ENCODE measurements at regions not wholly inside any gene's neighbourhood (a gene's known extent, or its start where the extent isn't known, plus 50 kb on each side); places are given as distances from the start of the nearest gene placed in this dataset.

DNA sequence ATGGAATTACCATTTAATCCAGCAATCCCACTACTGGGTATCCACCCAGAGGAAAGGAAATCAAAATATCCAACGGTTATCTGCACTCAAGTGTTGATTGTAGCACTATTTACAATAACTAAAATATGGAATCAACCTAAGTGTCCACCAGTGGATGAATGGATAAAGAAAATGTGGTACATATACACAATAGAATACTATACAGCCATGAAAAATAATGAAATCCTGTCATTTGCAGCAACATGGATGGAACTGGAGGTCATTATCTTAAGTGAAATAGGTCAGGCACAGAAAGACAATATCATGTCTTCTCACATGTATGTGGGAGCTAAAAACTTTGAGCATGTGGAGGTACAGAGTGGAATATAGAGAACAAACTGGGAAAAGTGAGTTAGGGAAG, 92.9 kb upstream of the ARHGEF7 start:
- H3K9me1 ChIP-seq (replicated peaks; ENCODE audit: control insufficient read depth, extremely low read depth, insufficient read depth, low read length): no peaks in the 10 kb centered on the region
- H3K4me1 ChIP-seq (ENCODE audit: control insufficient read depth, extremely low read depth, insufficient read depth, low read length): no peaks in the 10 kb centered on the region
- H3K9ac ChIP-seq (replicated peaks; ENCODE audit: extremely low read depth, insufficient read depth, low read length): no peak overlapping the region
- no peak for DNase-seq (ENCODE audit: low read depth, low spot score)
- no TSS peak for BruUV-seq (replicated peaks)
- no peaks in the 10 kb centered on the region for H3K9me3 ChIP-seq (replicated peaks; ENCODE audit: control insufficient read depth, insufficient read depth, low read length)
- dilution Hi-C loops (cut with MboI; ENCODE audit: extremely low pct_ligation_motif_present, low sequenced_read_pairs): no loop called here
- H3K27me3 ChIP-seq (ENCODE audit: control insufficient read depth in 2 of 2, insufficient read depth in 2 of 2, low read length in 2 of 2): no peaks in the 10 kb centered on the region
- intact Hi-C loops (cut with micrococcal nuclease): no loop called here
- no peak for FAIRE-seq
- no peak overlapping the region for H3K4me3 ChIP-seq (replicated peaks in 1 of 3; ENCODE audit: insufficient read depth in 1 of 3, low read depth in 1 of 3, low read length in 3 of 3)
- ChIA-PET CTCF (interaction anchor here (1.5 kb wide), 1 partner anchor 10 kb away, joined by 4 read pairs; no protein-coding TSS in a partner anchor), POLR2A (no interaction called here)
- H3K27ac ChIP-seq (ENCODE audit: insufficient read depth, low read depth, low read length): no peak overlapping the region
- no peak overlapping the region for H2AFZ ChIP-seq (ENCODE audit: low read depth, low read length)
- H4K20me1 ChIP-seq (replicated peaks; ENCODE audit: control insufficient read depth, extremely low read depth, insufficient read depth, low read length): no peaks in the 10 kb centered on the region
- TF ChIP-seq MAX (IDR thresholded peaks at IDR 0.05; ENCODE audit: insufficient read depth, insufficient read length): no peak
- TF ChIP-seq JUN (IDR thresholded peaks at IDR 0.05; ENCODE audit: borderline replicate concordance, insufficient read depth, insufficient read length, low read depth): no peak
- TF ChIP-seq MYC (IDR thresholded peaks at IDR 0.05; ENCODE audit: low read depth, low read length): no peak
- TF ChIP-seq POLR2A (IDR thresholded peaks at IDR 0.05; ENCODE audit: low read depth, low read length): no peak
- TF ChIP-seq POLR2AphosphoS5 (IDR thresholded peaks at IDR 0.05; ENCODE audit: insufficient read depth, low read depth, low read length): no peak
- H3K79me2 ChIP-seq (ENCODE audit: control insufficient read depth, insufficient read depth, low read length): no peaks in the 10 kb centered on the region
- no peaks in the 10 kb centered on the region for H3K36me3 ChIP-seq (ENCODE audit: control insufficient read depth in 2 of 2, extremely low read depth in 1 of 2, insufficient read depth in 2 of 2, low read length in 2 of 2)
- no peak overlapping the region for H3K4me2 ChIP-seq (ENCODE audit: insufficient read depth, low read length)

GRCh38 chr13:111021270-111021669, 93.8 kb upstream of the ARHGEF7 start:
- ChIA-PET POLR2A (no interaction called here), CTCF (no interaction called here)
- peaks cover 0 to 2% of the 10 kb centered on the region in 2 experiments for H3K27me3 ChIP-seq (ENCODE audit: control insufficient read depth in 2 of 2, insufficient read depth in 2 of 2, low read length in 2 of 2)
- no peak overlapping the region for H3K4me2 ChIP-seq (ENCODE audit: insufficient read depth, low read length)
- no peak overlapping the region for H3K9ac ChIP-seq (replicated peaks; ENCODE audit: extremely low read depth, insufficient read depth, low read length)
- TF ChIP-seq JUN (IDR thresholded peaks at IDR 0.05; ENCODE audit: borderline replicate concordance, insufficient read depth, insufficient read length, low read depth) (no peak), POLR2A (IDR thresholded peaks at IDR 0.05; ENCODE audit: low read depth, low read length) (no peak), MYC (IDR thresholded peaks at IDR 0.05; ENCODE audit: low read depth, low read length) (no peak)
- no peaks in the 10 kb centered on the region for H3K9me3 ChIP-seq (replicated peaks; ENCODE audit: control insufficient read depth, insufficient read depth, low read length)
- FAIRE-seq (no peak), DNase-seq (ENCODE audit: low read depth, low spot score) (no peak)
- intact Hi-C loops (cut with micrococcal nuclease): no loop called here
- no peaks in the 10 kb centered on the region for H3K36me3 ChIP-seq (ENCODE audit: control insufficient read depth in 2 of 2, extremely low read depth in 1 of 2, insufficient read depth in 2 of 2, low read length in 2 of 2)
- no peaks in the 10 kb centered on the region for H3K4me1 ChIP-seq (ENCODE audit: control insufficient read depth, extremely low read depth, insufficient read depth, low read length)
- no peak overlapping the region for H3K27ac ChIP-seq (ENCODE audit: insufficient read depth, low read depth, low read length)
- no peak overlapping the region for H2AFZ ChIP-seq (ENCODE audit: low read depth, low read length)
- no peaks in the 10 kb centered on the region for H4K20me1 ChIP-seq (replicated peaks; ENCODE audit: control insufficient read depth, extremely low read depth, insufficient read depth, low read length)
- no TSS peak for BruUV-seq (replicated peaks)
- no peak overlapping the region for H3K4me3 ChIP-seq (replicated peaks in 1 of 3; ENCODE audit: insufficient read depth in 1 of 3, low read depth in 1 of 3, low read length in 3 of 3)
- H3K9me1 ChIP-seq (replicated peaks; ENCODE audit: control insufficient read depth, extremely low read depth, insufficient read depth, low read length): no peaks in the 10 kb centered on the region
- H3K79me2 ChIP-seq (ENCODE audit: control insufficient read depth, insufficient read depth, low read length): no peaks in the 10 kb centered on the region
- dilution Hi-C loops (cut with MboI; ENCODE audit: extremely low pct_ligation_motif_present, low sequenced_read_pairs): no loop called here

Data from endothelial cell of umbilical vein (primary cell).